ENCODE measurements at regions not wholly inside any gene's neighbourhood (a gene's known extent, or its start where the extent isn't known, plus 50 kb on each side); places are given as distances from the start of the nearest gene placed in this dataset.

DNA sequence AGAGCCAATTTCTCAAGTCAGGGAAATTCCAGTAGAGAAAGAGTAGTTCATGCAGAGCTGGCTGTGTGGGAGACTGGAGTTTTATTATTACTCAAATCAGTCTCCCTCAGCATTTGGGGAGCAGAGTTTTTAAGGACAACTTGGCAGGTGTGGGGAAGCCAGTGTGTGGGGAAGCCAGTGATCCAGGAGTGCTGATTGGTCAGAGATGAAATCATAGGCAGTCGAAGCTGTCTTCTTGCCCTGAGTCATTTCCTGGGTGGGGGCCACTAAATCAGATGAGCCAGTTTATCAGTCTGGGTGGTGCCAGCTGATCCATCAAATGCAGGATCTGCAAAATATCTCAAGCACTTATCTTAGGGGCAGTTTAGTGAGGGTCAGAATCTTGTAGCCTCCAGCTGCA, 194.6 kb upstream of the NRG3 start:
- 86 to 94% methylated on average over 1 of the region's 1 CpG for WGBS, 2 donors
- intact Hi-C loops (cut with DNase I): no loop called here
- Histone ChIP-seq H3K9me3 (no peaks in the 10 kb centered on the region), H3K27ac (no peak overlapping the region), H3K4me3 (replicated peaks in 1 of 3) (no peak overlapping the region), H3K36me3 (no peaks in the 10 kb centered on the region), H3K4me1 (no peaks in the 10 kb centered on the region), H3K27me3 (no peaks in the 10 kb centered on the region)
- DNase-seq: no peak
- TF ChIP-seq POLR2A (IDR thresholded peaks at IDR 0.05): no peak
- TF ChIP-seq, protein P1, sequence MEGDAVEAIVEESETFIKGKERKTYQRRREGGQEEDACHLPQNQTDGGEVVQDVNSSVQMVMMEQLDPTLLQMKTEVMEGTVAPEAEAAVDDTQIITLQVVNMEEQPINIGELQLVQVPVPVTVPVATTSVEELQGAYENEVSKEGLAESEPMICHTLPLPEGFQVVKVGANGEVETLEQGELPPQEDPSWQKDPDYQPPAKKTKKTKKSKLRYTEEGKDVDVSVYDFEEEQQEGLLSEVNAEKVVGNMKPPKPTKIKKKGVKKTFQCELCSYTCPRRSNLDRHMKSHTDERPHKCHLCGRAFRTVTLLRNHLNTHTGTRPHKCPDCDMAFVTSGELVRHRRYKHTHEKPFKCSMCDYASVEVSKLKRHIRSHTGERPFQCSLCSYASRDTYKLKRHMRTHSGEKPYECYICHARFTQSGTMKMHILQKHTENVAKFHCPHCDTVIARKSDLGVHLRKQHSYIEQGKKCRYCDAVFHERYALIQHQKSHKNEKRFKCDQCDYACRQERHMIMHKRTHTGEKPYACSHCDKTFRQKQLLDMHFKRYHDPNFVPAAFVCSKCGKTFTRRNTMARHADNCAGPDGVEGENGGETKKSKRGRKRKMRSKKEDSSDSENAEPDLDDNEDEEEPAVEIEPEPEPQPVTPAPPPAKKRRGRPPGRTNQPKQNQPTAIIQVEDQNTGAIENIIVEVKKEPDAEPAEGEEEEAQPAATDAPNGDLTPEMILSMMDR (IDR thresholded peaks at IDR 0.05): no peak

DNA sequence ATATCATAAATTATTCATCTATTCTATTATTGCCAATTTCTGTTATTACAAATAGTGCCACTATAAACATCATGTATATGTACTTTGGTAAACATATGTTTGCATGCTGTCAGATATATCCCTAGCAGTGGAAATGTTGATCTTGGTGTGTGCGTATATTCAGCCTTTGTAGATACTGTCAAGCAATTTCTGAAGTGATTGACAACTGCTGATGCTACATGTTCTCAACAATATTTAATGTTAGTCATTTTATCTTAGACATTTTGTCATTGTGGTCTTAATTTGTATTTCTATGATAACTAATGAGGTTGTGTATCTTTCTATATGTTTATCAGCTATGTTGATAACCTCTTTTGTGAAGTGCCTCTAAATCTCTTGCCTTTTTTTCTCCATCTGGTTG, 186.5 kb upstream of the NRG3 start:
- no peaks in the 10 kb centered on the region for H3K36me3 ChIP-seq
- no peaks in the 10 kb centered on the region for H3K9me3 ChIP-seq
- no peaks in the 10 kb centered on the region for H3K4me1 ChIP-seq
- 98% methylated on average over 1 of the region's 1 CpG for WGBS, 2 donors
- H3K27ac ChIP-seq: no peak overlapping the region
- intact Hi-C loops (cut with DNase I): no loop called here
- no peak for DNase-seq
- no peak for TF ChIP-seq POLR2A (IDR thresholded peaks at IDR 0.05)
- TF ChIP-seq, protein P1 (IDR thresholded peaks at IDR 0.05): no peak
- no peak overlapping the region for H3K4me3 ChIP-seq (replicated peaks in 1 of 3)
- H3K27me3 ChIP-seq: no peaks in the 10 kb centered on the region

DNA sequence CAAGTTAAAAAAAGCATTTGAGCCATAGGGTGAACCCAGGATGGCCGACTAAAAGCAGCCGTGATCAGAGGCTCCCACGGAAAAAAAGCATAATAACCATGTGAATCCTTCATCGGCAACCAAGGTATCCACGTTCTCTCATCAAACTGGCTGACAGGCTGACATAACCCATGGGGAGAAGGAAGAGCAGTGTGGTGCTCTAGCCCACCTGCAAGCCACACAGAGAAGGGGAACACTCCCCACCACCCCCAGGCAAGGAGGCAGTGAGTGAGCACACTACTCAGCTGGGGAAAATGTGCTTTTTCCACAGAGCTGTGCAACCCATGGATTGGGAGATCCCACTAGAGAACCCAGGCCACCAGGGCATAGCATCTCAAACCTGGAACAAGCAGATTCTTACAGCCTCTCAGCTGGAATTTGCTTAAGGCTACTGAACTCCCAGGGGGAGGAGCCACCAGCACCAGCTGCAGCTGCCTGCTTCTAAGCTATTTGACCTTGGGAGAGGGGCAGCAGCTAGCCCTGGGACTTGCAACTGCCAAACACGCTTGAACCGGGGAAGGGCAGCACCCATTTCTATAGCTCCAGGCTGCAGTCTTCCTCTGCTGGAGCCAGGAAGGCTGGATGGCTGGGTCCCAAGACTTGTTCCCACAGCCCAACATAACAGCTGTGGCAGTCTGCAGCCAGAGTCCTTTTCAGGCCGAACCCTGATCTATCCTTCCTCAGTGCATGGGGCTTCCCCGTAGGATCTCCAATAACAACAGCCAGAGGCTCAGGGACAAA, 178.2 kb upstream of the NRG3 start:
- no peak overlapping the region for H3K27ac ChIP-seq
- no peaks in the 10 kb centered on the region for H3K36me3 ChIP-seq
- H3K9me3 ChIP-seq: no peaks in the 10 kb centered on the region
- intact Hi-C loops (cut with DNase I): no loop called here
- H3K27me3 ChIP-seq: no peaks in the 10 kb centered on the region
- DNase-seq: peak; percentile 23 to 47
- 71 to 73% methylated on average over 7 to 9 of the region's 9 CpGs for WGBS, 2 donors
- no peaks in the 10 kb centered on the region for H3K4me1 ChIP-seq
- TF ChIP-seq, protein P1 (IDR thresholded peaks at IDR 0.05): no peak
- no peak overlapping the region for H3K4me3 ChIP-seq (replicated peaks in 1 of 3)

DNA sequence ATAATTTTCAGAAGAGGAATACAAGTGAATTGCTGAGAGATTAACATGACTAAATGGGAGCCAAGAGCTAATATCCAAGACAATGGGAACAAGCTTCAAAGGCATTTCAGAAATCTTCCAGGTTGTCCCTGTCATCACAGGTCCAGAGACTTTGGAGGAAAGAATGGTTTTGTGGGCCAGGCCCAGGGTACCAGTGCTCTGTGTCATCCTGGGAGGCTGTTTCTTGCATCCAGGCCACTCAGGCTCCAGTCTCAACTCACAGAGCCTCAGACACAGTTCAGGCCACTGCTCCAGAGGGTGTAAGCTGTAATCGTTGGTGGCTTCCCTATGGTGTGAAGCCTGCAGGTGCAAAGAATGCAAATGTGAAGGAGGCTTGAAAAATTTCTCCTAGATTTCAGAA, 170.4 kb upstream of the NRG3 start:
- Histone ChIP-seq H3K27ac (no peak overlapping the region), H3K9me3 (no peaks in the 10 kb centered on the region), H3K27me3 (no peaks in the 10 kb centered on the region), H3K36me3 (no peaks in the 10 kb centered on the region), H3K4me3 (replicated peaks in 1 of 3) (no peak overlapping the region), H3K4me1 (no peaks in the 10 kb centered on the region)
- intact Hi-C loops (cut with DNase I): no loop called here
- DNase-seq: no peak
- WGBS, 2 donors: 50 to 60% methylated on average over 1 of the region's 1 CpG
- TF ChIP-seq, protein P1 (IDR thresholded peaks at IDR 0.05): no peak
- no peak for TF ChIP-seq POLR2A (IDR thresholded peaks at IDR 0.05)

DNA sequence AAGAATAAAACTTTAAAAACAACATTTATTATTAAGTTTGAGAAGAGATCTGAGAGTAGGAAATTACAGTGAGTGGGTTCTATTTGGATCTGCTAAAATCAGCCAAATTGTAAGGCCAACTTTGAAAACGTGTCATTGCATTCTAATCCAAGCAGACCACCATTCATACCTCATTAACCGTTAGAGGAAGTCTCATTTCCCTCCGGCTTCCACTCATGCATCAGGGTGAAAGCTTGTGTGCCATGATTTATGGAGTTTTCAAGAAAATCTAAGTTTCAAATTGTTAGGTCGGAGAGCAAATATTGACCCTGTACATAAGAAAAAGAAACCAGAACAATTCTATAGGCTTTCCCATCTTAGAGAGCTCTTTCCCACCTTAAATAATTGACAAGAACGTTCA, 166.6 kb upstream of the NRG3 start:
- intact Hi-C loops (cut with DNase I): no loop called here
- WGBS, 2 donors: 77 to 78% methylated on average over 5 of the region's 5 CpGs
- no peaks in the 10 kb centered on the region for H3K9me3 ChIP-seq

More for the DNA sequence above, 166.6 kb upstream of the NRG3 start:
- no peak for TF ChIP-seq POLR2A (IDR thresholded peaks at IDR 0.05)
- TF ChIP-seq, protein P1 (IDR thresholded peaks at IDR 0.05): no peak
- Histone ChIP-seq H3K36me3 (no peaks in the 10 kb centered on the region), H3K4me3 (replicated peaks in 1 of 3) (no peak overlapping the region), H3K27ac (no peak overlapping the region), H3K27me3 (no peaks in the 10 kb centered on the region), H3K4me1 (no peaks in the 10 kb centered on the region)
- DNase-seq: no peak
